ENCODE measurements at regions not wholly inside any gene's neighbourhood (a gene's known extent, or its start where the extent isn't known, plus 50 kb on each side); places are given as distances from the start of the nearest gene placed in this dataset.

DNA sequence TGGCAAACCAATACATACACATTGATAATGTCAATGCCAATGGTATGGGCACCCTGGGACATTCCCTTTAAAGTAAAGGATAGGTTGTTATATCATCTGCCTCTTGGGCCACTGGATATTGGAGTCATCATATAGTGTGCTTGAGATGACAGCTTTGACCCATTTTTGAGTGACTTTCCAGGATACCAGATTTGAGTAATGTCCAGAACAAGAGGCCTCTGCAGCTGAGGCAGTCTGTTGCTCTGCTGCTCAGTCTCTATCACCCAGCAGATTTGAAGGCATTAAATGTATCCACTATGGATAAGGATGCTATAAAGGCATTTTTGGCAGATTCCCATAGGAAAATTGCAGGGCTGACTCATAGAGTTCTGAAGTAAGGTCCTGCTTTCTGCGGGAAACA, 525.6 kb upstream of the SEMA6A start:
- Histone ChIP-seq H3K9me3 (ENCODE audit: control insufficient read depth, insufficient read depth, low read length) (no peaks in the 10 kb centered on the region), H3K27me3 (ENCODE audit: control insufficient read depth, insufficient read depth, low read length) (peaks cover 4% of the 10 kb centered on the region; the same call in 1 of the 2 replicates), H3K9ac (ENCODE audit: low read depth, low read length) (no peak overlapping the region), H3K4me3 (ENCODE audit: low read depth, low read length) (no peak overlapping the region), H3K27ac (ENCODE audit: low read depth, low read length) (no peak overlapping the region), H3K4me1 (ENCODE audit: control insufficient read depth, insufficient read depth, low read length) (peaks cover 46% of the 10 kb centered on the region), H3K36me3 (ENCODE audit: control insufficient read depth, insufficient read depth, low read length) (no peaks in the 10 kb centered on the region)

DNA sequence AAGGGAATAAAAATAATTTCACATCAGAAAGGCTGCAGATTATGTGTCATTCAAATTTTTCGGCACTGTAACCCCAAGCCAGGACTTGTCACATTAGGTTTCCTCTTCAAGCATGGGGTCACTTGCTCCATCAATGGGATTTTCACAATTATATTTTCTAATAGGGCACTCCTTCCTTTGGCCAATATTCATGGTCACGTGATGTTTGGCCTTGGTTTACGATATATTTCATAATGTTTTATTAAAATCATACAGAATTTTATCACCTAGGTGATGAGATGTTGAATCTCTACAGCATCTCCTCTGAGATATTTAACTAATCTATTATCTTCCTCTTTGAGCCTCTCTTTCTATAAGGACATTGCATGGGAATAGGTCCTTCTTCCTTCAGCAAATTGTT, 523.5 kb upstream of the SEMA6A start:
- H3K27me3 ChIP-seq (ENCODE audit: control insufficient read depth, insufficient read depth, low read length), result peaks cover 4% of the 10 kb centered on the region; the same call in 1 of the 2 replicates
- no peak overlapping the region for H3K9ac ChIP-seq (ENCODE audit: low read depth, low read length)
- H3K27ac ChIP-seq (ENCODE audit: low read depth, low read length), result no peak overlapping the region
- no peak overlapping the region for H3K4me3 ChIP-seq (ENCODE audit: low read depth, low read length)
- no peaks in the 10 kb centered on the region for H3K36me3 ChIP-seq (ENCODE audit: control insufficient read depth, insufficient read depth, low read length)
- H3K4me1 ChIP-seq (ENCODE audit: control insufficient read depth, insufficient read depth, low read length), result peaks cover 38% of the 10 kb centered on the region
- H3K9me3 ChIP-seq (ENCODE audit: control insufficient read depth, insufficient read depth, low read length), result no peaks in the 10 kb centered on the region

DNA sequence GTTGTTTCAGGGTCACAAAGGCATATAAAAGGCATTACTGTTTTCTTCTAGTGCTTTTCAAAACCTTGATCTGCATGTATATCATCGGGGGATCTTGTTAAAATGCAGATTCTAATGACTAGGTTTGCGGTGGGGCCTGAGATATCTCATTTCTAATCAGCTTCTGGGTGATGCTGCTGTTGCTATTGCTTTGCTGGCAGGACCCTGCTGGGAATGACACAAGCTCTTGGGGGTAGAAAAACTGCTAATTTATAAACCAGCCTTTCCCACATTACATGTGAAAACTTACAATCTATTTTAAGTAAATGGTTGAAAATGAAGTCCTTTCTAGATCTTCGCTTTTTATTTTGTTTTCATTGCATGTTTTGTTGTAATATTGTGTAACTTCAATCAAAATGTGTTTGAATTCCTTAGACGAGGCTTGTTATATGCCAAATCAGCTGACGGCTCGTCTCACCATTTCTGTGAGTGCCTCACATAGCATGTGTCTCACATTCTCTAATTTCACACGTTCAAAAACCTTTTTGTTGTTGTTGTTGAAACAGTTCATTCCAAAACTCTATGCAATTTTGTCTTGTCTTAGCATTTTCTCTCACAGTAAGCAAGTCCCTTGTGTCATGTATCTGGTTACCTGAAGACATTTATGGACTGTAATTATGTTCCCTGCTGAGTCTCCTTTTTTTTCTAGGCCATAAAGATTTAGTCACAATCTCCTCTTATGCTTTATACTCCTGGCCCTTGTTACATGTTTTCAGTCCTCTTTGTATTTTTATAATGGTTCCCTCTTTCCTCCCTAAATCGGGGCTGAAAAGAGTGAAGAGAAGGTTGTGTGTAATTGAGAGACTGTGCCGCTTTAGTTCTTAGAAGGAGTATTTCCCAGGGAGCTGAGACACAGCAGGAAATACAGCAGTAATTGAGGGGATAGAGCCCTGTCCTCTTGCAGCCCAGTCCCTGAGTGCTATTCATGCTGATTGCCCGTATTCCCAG, 521.0 kb upstream of the SEMA6A start:
- no peaks in the 10 kb centered on the region for H3K9me3 ChIP-seq (ENCODE audit: control insufficient read depth, insufficient read depth, low read length)
- H3K4me3 ChIP-seq (ENCODE audit: low read depth, low read length), result no peak overlapping the region
- H3K4me1 ChIP-seq (ENCODE audit: control insufficient read depth, insufficient read depth, low read length), result peaks cover 28% of the 10 kb centered on the region
- H3K27ac ChIP-seq (ENCODE audit: low read depth, low read length), result peak overlapping the region; percentile 35
- H3K27me3 ChIP-seq (ENCODE audit: control insufficient read depth, insufficient read depth, low read length), result peaks cover 4% of the 10 kb centered on the region; the same call in 1 of the 2 replicates
- H3K9ac ChIP-seq (ENCODE audit: low read depth, low read length), result no peak overlapping the region
- H3K36me3 ChIP-seq (ENCODE audit: control insufficient read depth, insufficient read depth, low read length), result no peaks in the 10 kb centered on the region

DNA sequence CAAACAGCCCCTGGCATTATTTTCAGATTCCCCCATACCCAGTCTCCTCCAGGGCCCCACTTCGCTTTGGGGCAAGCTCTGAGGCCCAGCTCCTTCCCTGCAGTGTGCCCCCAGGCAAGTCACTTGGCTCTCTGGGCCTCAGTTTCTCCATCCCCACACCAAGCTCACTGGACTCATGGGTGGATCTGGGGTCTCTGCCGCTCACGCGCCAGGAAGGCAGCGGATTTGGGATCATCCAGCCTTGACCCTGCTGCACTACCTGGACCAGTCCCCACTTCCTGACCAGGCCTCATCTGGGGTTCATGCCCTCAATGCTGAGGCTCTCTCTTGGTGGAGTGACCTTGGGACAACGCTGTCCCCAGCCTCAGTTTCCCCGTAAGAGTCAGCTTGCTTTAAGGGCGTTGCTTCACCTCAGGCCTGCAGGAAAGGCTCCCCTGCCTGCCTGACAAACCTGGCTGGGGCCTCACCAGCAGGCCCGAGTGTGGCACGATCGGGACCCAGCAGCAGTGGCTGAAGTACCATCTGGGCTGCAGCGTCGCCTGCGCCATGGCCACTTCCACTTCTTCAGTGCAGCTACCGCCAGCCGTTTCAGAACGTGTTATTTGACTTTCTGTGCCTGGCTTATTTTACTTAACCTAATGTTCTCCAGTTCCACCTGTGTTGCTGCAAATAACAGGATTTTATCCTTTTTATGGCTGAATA, 519.6 kb upstream of the SEMA6A start:
- Histone ChIP-seq H3K9me3 (ENCODE audit: control insufficient read depth, insufficient read depth, low read length) (no peaks in the 10 kb centered on the region), H3K36me3 (ENCODE audit: control insufficient read depth, insufficient read depth, low read length) (no peaks in the 10 kb centered on the region), H3K4me3 (ENCODE audit: low read depth, low read length) (no peak overlapping the region), H3K9ac (ENCODE audit: low read depth, low read length) (no peak overlapping the region), H3K27ac (ENCODE audit: low read depth, low read length) (no peak overlapping the region), H3K27me3 (ENCODE audit: control insufficient read depth, insufficient read depth, low read length) (peaks cover 4% of the 10 kb centered on the region; the same call in 1 of the 2 replicates), H3K4me1 (ENCODE audit: control insufficient read depth, insufficient read depth, low read length) (peaks cover 28% of the 10 kb centered on the region)

DNA sequence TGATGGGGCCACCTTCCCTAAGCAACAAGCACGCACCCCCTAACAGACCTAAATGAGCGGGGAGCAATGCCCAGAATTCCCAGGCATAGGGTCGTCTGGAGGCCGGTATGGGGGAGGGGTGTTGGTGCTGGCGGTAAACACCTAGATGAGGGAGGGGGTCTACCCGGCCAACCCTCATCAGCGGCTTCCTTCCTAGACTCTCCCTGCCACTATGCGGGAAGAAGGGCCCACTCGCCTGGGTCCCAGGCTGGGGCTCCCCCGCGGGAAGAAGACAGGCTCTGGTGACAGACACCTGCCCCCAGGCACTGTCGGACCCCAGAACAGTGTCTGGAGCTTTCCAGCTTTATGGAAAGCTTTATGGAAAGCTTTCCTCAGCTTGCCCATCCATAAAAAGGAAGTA, 519.0 kb upstream of the SEMA6A start:
- Histone ChIP-seq H3K27ac (ENCODE audit: low read depth, low read length) (no peak overlapping the region), H3K4me3 (ENCODE audit: low read depth, low read length) (no peak overlapping the region), H3K4me1 (ENCODE audit: control insufficient read depth, insufficient read depth, low read length) (peaks cover 28% of the 10 kb centered on the region), H3K27me3 (ENCODE audit: control insufficient read depth, insufficient read depth, low read length) (peaks cover 4% of the 10 kb centered on the region; the same call in 1 of the 2 replicates), H3K9me3 (ENCODE audit: control insufficient read depth, insufficient read depth, low read length) (no peaks in the 10 kb centered on the region), H3K9ac (ENCODE audit: low read depth, low read length) (no peak overlapping the region), H3K36me3 (ENCODE audit: control insufficient read depth, insufficient read depth, low read length) (no peaks in the 10 kb centered on the region)

DNA sequence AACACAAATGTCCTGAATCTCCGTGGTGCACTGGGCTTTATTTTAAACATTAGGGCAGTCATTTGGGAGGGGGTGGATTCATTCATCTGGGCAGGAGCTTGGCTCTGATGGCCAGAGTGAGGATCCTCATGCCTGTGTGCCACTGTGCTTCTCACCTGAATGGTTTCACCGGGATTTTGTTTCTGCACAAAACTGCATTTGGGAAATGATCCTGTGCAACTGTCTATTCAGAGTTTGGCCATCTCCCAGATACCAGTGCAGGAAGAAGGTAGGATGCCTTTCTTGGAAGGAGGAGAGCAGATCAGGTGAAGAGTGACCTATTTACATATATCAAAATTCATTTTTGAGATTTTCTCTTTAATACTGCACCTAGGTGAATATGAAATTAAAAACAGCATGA, 514.4 kb upstream of the SEMA6A start:
- Histone ChIP-seq H3K27me3 (ENCODE audit: control insufficient read depth, insufficient read depth, low read length) (no peaks in the 10 kb centered on the region), H3K4me1 (ENCODE audit: control insufficient read depth, insufficient read depth, low read length) (no peaks in the 10 kb centered on the region), H3K36me3 (ENCODE audit: control insufficient read depth, insufficient read depth, low read length) (no peaks in the 10 kb centered on the region), H3K9me3 (ENCODE audit: control insufficient read depth, insufficient read depth, low read length) (no peaks in the 10 kb centered on the region), H3K9ac (ENCODE audit: low read depth, low read length) (no peak overlapping the region), H3K27ac (ENCODE audit: low read depth, low read length) (no peak overlapping the region), H3K4me3 (ENCODE audit: low read depth, low read length) (no peak overlapping the region)

DNA sequence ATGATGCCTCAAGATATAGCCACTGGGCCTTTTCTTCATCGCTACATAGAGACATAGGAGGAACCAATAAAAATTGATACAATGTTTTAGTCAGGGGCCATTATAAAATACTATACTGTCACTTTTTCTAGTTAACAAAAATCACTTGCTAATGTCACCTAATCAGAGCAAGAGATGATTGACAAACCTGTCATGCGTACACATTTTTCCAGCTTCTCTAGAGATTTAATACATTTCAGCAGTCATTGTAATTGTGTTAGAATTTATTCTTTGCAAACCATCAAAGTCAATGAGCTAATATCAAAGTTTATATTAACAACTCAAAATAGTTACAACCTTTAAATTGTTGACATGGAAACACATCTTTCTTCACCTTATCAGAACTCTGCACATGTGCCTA, 513.6 kb upstream of the SEMA6A start:
- H3K9ac ChIP-seq (ENCODE audit: low read depth, low read length), result no peak overlapping the region
- H3K4me3 ChIP-seq (ENCODE audit: low read depth, low read length), result no peak overlapping the region
- H3K27me3 ChIP-seq (ENCODE audit: control insufficient read depth, insufficient read depth, low read length), result no peaks in the 10 kb centered on the region
- no peaks in the 10 kb centered on the region for H3K9me3 ChIP-seq (ENCODE audit: control insufficient read depth, insufficient read depth, low read length)
- H3K4me1 ChIP-seq (ENCODE audit: control insufficient read depth, insufficient read depth, low read length), result no peaks in the 10 kb centered on the region
- no peaks in the 10 kb centered on the region for H3K36me3 ChIP-seq (ENCODE audit: control insufficient read depth, insufficient read depth, low read length)
- no peak overlapping the region for H3K27ac ChIP-seq (ENCODE audit: low read depth, low read length)

DNA sequence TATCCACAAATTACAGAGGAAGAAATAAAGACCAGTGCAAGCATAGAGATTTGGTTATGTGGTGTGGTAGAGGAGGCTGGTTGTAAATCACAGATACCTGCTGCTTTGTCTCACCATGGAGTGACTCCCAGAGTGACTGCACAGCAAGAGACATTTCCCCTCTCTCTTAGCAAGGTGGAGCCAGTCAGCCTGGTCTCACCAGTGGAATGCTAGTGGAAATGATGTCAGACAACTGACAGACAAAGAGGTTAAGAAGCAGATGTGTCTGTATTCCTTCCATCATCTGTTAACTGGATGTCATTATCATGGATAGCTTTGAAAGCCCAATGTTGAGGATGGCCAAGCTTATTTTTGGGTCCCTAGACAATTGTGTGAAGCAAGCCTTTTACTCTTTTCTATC, 509.4 kb upstream of the SEMA6A start:
- H3K27ac ChIP-seq (ENCODE audit: low read depth, low read length), result no peak overlapping the region
- no peaks in the 10 kb centered on the region for H3K36me3 ChIP-seq (ENCODE audit: control insufficient read depth, insufficient read depth, low read length)
- no peaks in the 10 kb centered on the region for H3K4me1 ChIP-seq (ENCODE audit: control insufficient read depth, insufficient read depth, low read length)
- no peaks in the 10 kb centered on the region for H3K9me3 ChIP-seq (ENCODE audit: control insufficient read depth, insufficient read depth, low read length)
- H3K27me3 ChIP-seq (ENCODE audit: control insufficient read depth, insufficient read depth, low read length), result no peaks in the 10 kb centered on the region
- no peak overlapping the region for H3K9ac ChIP-seq (ENCODE audit: low read depth, low read length)
- no peak overlapping the region for H3K4me3 ChIP-seq (ENCODE audit: low read depth, low read length)

DNA sequence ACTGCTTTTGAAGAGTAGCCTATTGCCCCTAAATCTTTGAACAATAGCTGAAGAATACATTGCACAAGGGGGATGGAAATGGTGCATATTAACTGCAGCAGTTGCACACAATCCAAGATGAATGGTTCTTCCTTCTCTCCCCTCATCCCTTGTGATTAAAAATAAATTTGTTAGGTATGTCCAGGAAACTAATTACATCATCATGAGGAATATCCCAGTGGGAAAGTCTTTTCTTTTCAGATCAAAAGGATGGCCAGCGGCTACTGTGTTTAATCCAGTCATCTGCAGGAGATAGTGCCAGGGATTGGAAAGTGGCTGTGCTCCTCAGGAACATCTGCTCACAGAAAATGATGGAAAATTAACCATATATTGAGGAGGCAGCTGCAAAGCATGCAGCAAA, 508.4 kb upstream of the SEMA6A start:
- Histone ChIP-seq H3K4me3 (ENCODE audit: low read depth, low read length) (no peak overlapping the region), H3K9ac (ENCODE audit: low read depth, low read length) (no peak overlapping the region), H3K27me3 (ENCODE audit: control insufficient read depth, insufficient read depth, low read length) (no peaks in the 10 kb centered on the region), H3K36me3 (ENCODE audit: control insufficient read depth, insufficient read depth, low read length) (no peaks in the 10 kb centered on the region), H3K9me3 (ENCODE audit: control insufficient read depth, insufficient read depth, low read length) (no peaks in the 10 kb centered on the region), H3K27ac (ENCODE audit: low read depth, low read length) (no peak overlapping the region), H3K4me1 (ENCODE audit: control insufficient read depth, insufficient read depth, low read length) (no peaks in the 10 kb centered on the region)

DNA sequence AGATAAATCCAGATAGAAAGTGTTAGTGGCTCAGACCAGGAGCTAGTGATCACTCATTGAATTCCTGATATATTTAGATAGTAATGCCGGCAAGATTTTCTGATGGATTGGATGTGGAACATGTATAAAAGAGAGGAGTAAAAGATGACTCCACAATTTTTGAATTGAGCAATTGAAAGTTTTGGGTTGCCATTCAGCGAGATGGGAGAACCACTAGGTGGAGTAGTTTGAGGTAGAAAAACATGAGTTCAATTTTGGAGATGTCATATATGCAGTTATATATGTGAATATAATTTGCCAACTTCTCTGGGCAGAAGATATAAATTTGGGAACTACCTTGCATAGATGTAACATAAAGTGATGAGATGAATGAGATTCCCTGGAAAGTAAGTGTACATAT, 502.5 kb upstream of the SEMA6A start:
- no peaks in the 10 kb centered on the region for H3K27me3 ChIP-seq (ENCODE audit: control insufficient read depth, insufficient read depth, low read length)
- peaks cover 8% of the 10 kb centered on the region for H3K4me1 ChIP-seq (ENCODE audit: control insufficient read depth, insufficient read depth, low read length)
- H3K9me3 ChIP-seq (ENCODE audit: control insufficient read depth, insufficient read depth, low read length), result no peaks in the 10 kb centered on the region
- H3K9ac ChIP-seq (ENCODE audit: low read depth, low read length), result no peak overlapping the region
- no peak overlapping the region for H3K27ac ChIP-seq (ENCODE audit: low read depth, low read length)
- no peaks in the 10 kb centered on the region for H3K36me3 ChIP-seq (ENCODE audit: control insufficient read depth, insufficient read depth, low read length)
- no peak overlapping the region for H3K4me3 ChIP-seq (ENCODE audit: low read depth, low read length)

DNA sequence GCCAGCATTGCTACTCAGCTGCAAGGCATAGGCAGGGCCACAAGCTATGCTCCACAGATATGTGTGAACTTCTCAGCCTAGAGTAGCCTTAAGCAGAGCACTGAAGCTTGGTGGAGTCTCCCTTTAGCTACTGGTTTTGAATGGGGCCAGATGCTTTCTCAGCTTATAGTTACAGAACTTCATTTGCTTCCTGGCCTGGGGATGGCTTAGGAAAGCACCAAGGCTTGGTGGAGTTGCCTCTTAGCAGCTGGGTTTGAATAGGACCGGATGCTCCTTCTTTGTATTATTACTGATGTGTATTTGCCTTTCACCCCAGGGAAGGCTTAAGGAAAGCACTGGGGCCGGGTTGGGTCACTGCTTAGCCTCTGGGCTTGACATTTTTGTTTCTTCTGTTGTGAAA, 497.8 kb upstream of the SEMA6A start:
- Histone ChIP-seq H3K36me3 (ENCODE audit: control insufficient read depth, insufficient read depth, low read length) (no peaks in the 10 kb centered on the region), H3K27me3 (ENCODE audit: control insufficient read depth, insufficient read depth, low read length) (no peaks in the 10 kb centered on the region), H3K27ac (ENCODE audit: low read depth, low read length) (peak overlapping the region; percentile 86), H3K4me3 (ENCODE audit: low read depth, low read length) (no peak overlapping the region), H3K9ac (ENCODE audit: low read depth, low read length) (no peak overlapping the region), H3K9me3 (ENCODE audit: control insufficient read depth, insufficient read depth, low read length) (no peaks in the 10 kb centered on the region), H3K4me1 (ENCODE audit: control insufficient read depth, insufficient read depth, low read length) (peaks cover 12% of the 10 kb centered on the region)
